NCI-H2081 (cell line): ENCODE measurements at regions not wholly inside any gene's neighbourhood (a gene's known extent, or its start where the extent isn't known, plus 50 kb on each side); places are given as distances from the start of the nearest gene placed in this dataset.
"Not testable (repeated sequence)": the region's sequence is repeated elsewhere in the genome, so short reads cannot be mapped to it uniquely, and the experiment has no call there.

Source experiments
- DNase-seq, 2 experiments: peaks; one replicate each; lab custom pipeline; 2025; lab: John Stamatoyannopoulos, UW

- DNase-seq: peak in 1 of 2 experiments; percentile 3
Observed at GRCh38 chr5:98503616-98504015, 269.8 kb upstream of the RGMB start.

DNA sequence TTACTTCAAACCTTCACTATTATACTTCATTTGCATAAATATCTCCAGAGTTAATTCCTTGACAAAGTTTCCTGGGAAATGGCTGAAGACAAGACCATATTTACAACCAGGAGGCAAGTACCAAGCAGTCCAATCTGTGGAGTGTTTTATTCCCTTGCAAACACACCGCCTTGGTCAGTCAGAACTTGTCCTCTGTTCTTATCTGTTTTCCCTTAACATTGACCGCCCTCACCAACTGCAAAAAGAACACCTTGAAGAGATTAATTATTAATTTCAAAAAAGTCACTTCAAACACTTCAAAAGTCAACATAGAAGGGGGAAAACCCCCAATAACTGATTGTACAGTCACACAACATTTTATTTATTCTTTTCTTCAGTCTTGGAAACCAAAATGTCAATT is 269.0 kb upstream of the RGMB start:
- DNase-seq: no peak

GRCh38 chr5:98510143-98510985 is 263.1 kb upstream of the RGMB start:
- DNase-seq: peak in 1 of 2 experiments; percentile 38

- DNase-seq: peak; percentile 35 to 52
Observed at GRCh38 chr5:98513380-98513779, 260.1 kb upstream of the RGMB start.

DNA sequence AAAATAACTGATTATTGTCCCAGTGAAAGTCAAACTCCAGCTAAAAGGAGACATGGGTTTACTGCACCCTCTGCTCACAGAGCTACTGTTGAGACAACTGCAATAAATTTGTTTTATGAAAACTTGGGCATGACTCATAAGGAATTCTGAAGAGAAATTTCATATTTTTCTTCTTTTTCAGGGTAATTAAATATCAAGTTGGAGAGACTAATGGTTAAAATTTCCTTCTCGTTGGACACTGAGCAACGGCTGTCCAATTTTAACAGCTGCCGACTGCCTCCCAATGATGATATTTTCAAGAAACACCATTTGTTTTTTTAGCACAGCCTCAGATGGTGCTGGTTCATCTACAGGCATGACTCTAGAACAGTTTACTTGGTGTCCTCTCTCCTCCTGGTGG is 259.2 kb upstream of the RGMB start:
- no peak for DNase-seq

GRCh38 chr5:98516701-98517100 is 256.8 kb upstream of the RGMB start:
- no peak for DNase-seq

GRCh38 chr5:98517560-98518366 is 255.7 kb upstream of the RGMB start:
- no peak for DNase-seq

DNA sequence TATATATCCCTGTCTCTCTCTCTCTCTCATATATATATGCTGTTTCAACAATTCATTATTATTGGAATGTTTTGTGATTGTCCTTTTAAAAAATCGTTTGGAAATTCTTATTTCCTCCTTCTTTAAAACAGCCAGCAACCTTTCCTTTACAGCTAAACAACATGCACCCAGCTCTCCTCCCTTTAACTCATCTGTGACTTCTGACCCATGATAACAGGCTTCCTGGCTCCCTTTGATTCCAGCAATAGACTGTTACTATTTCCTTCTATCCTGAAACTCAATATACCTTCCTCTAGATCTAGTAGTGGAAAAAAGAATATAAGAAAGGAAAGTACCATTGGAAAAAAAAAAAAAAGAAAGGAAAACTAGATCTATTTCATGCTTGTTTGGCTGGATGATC is 254.7 kb upstream of the RGMB start:
- no peak for DNase-seq

DNA sequence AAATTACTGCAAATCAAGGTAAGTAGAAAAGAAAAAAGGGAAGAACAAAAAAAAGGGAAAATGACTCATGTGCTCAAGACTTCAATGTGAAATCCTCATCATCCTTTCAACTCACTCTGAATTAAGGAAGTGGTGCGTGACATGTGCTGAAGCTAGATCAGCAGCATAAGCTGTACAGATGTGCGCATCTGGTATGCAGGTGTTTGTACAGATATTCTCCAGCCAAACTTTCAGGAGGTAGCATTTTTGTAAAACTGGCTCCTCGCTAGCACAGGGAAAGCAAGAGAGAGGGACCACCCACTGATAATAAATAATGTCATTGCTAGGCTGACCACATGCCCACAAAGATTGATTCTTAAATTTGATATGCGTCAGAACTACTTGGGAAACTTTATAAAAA is 253.9 kb upstream of the RGMB start:
- DNase-seq: no peak

GRCh38 chr5:98521821-98522220 is 251.6 kb upstream of the RGMB start:
- no peak for DNase-seq

DNA sequence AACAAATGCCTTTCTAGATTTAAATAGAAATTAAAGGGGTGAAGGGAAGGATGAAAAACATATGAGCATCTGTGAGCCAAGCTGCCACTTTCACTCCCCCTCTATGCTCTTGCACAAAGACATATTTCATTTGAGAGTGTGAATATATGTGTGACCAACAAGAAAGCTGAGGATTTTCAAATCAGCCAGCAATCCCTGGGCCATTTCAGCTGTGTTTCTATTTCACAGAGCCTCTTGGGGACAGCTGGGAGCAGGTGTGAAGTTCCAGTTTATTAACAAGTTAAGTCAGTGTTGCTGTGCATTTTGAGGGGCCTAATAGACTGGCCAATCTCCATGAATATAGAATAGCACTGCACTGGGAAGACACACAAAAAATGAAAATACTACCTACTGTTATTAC is 248.7 kb upstream of the RGMB start:
- DNase-seq: no peak

DNA sequence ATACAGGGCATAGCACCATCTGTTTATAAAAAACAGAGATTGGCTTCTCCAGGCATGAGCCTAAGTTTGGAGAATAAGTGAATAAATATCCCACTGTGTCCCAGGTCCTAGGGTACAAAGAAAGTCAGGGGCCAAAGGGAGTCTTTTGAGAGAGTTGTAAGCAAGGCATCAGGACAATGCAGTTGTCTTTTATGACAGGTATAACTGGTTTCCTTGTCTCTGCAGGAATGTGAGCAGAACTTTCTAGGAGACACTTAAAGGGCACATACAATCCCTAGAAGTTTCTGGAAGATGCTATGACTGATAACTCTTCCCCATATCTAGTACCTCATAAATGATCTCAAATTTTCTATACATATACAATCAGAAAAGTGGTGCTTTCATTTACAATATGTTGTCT is 245.6 kb upstream of the RGMB start:
- DNase-seq: no peak

DNA sequence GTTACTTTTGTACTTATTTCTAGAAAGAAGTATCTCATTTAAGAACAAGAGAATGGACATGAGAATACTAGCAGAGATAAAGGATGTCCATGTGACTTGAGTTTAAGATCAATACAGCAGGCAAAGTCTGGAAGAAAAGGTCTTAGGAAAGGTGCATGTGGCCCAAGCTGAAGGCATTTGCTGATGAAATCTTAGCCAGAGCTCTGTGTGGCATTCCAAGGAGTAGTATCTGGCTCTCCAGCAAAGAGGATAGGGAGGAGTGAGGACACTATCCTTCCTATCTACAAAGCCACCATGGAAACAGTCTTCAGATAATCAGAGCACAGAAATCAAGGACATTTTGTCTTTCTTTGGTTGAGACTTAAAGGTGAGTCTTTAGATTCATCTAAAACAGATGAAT is 244.1 kb upstream of the RGMB start:
- no peak for DNase-seq

- no peak for DNase-seq
Observed at GRCh38 chr5:98530224-98530623, 243.2 kb upstream of the RGMB start.

- peak; percentile 59 to 87 for DNase-seq
Observed at GRCh38 chr5:98535901-98536300, 237.6 kb upstream of the RGMB start.

- no peak for DNase-seq
Observed at GRCh38 chr5:98540056-98540455, 233.4 kb upstream of the RGMB start.

DNA sequence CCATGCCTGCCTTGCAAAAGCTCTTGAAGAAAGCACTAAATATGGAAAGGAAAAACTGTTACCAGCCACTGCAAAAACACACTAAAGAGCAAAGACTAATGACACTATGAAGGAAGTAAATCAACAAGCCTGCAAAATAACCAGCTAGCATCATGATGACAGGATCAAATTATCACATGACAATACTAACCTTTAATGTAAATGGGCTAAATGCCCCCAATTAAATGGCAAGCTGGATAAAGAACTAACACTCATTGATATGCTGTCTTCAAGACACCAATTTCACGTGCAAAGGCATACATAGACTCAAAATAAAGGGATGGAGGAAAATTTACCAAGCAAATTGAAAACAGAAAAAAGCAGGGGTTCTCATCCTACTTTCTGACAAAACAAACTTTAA is 231.8 kb upstream of the RGMB start:
- DNase-seq: peak in 1 of 2 experiments; percentile 6

DNA sequence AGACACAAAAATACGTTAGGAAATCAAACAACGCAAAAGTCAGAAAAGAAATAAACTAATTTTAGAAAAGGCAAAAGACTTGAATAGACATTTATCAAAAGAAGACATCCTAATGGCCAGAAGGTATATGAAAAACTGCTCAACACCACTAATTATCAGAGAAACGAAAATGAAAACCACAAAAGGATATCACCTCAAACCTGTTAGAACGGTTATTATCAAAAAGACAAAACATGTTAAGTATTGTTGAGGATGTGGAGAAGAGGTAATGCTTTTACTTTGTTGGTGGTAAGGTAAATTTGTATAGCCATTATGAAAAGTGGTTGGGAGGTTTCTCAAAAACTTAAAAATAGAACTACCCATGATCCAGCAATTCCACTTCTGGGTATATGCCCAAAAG is 230.0 kb upstream of the RGMB start:
- peak in 1 of 2 experiments; percentile 28 for DNase-seq

DNA sequence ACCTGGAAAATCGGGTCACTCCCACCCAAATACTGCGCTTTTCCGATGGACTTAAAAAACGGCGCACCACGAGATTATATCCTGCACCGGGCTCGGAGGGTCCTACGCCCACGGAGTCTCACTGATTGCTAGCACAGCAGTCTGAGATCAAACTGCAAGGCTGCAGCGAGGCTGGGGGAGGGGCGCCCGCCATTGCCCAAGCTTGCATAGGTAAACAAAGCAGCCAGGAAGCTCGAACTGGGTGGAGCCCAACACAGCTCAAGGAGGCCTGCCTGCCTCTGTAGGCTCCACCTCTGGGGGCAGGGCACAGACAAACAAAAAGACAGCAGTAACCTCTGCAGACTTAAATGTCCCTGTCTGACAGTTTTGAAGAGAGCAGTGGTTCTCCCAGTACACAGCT is 226.5 kb upstream of the RGMB start:
- not testable (repeated sequence) for DNase-seq

DNA sequence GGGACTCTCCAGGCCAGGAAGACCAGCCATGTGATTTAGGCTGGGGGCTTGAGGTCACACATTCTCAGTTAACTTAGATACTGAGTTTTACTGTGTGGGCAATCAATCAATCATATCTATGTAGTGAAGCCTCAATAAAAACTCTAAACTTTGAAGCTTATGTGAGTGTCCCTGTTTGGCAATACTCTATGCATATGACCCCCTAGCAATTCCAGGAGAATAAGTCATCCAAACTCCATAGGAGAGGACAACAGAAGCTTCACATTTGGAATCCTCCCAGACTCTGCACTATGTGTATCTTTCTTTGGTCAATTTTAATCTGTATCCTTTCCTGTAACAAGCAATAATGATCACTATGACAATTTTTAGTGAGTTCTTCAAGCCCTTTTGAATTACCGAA is 216.8 kb upstream of the RGMB start:
- no peak for DNase-seq

DNA sequence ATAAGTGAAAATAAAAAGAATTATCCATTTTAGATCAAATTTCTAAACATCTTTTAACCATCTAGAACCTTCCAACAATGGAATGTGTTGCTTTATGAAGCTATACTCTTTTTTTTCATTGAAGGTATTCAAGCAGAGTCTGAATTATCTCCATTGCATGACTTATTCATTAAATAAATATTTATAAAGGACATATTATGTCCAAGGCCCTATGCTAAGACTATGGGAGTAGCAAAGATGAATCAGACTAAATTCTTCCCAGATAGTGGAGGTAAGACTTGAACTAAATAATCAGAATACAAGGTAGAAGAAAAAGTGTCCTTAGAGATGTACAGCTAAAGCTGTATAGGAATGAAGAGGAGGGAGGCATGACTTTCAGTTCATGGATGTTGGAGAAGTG is 215.5 kb upstream of the RGMB start:
- DNase-seq: no peak

DNA sequence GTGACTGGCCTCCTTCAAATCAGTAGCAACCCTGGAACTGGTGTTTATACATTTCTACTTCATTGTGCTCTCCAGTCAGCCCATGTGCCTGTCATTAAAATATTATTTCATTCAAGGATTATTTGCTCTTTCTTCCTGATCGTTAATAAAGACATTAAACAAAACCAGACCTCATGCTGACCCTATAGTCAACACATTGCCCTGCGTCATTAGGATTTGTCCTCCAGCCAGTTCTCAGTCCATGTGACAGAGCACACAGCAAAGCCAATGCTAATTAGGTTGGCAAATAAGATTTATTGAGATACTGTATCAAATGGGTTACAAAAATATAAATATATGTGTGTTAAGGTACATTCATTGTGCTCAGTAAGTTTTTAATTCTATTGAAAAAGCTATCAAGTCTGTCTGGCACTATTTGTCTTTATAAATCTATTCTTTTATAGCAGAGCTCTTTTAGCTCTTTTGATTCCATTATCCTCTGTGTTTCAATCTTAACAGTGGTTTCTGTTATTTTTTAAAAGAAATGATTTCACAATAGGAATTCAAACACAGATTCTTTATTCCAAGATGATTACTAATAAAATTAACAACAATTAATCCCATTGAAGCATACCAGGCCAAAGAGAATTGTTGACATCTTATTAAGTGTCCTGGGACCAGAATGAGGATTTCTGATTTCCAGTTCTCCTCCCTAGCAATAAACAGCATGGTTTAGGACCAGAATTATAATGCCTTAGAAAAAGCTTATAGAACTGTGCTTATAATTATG is 209.4 kb upstream of the RGMB start:
- DNase-seq: peak in 1 of 2 experiments; percentile 23

DNA sequence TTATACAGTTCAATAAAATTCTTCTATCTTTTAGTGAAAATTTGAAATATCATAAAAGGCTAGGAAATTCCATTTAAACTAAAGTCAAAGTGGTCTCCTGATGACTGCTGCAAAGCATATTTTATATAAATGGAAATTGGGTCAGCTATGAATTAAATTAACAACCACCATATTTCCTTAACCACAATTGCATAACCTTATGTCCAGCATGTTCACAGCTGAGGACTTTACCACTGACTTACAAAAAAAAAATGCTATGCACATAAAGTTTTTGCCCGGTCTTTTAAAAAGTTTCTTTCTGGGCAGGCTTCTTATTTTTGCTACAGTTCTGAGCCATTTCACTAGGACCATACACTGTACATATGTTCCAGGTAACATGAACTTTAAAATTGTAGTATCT is 208.6 kb upstream of the RGMB start:
- DNase-seq: no peak
